ENCODE measurements at regions not wholly inside any gene's neighbourhood (a gene's known extent, or its start where the extent isn't known, plus 50 kb on each side); places are given as distances from the start of the nearest gene placed in this dataset.

DNA sequence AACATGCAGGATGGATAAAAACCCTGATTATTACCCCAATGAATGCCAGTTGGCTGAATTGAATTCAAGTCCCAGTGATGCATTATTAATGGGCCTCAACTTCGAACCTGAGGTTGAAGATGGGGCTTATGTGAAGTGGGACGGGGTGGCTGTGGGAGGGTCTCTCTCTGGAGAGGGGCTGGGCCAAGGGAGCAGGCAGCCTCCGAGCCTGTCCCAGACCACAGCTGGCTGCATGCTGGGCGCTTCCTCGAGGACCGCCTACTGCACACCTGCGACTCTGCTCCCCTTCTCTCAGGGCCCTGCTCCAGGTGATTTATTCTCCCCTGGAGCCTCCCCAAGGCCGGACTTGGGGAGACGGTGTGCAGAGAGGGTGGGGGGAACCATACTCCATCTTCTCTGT, 568.3 kb downstream of the CCDC171 start:
- ChIA-PET CTCF (no interaction called here), POLR2A (no interaction called here)
- Mint-ChIP-seq H3K36me3 (ENCODE audit: low read depth) (no peaks in the 10 kb centered on the region), H3K9me3 (peaks cover 2% of the 10 kb centered on the region), H3K4me3 (no peak overlapping the region), H3K4me1 (ENCODE audit: low read depth) (no peaks in the 10 kb centered on the region), H3K27ac (no peak overlapping the region), H3K27me3 (no peaks in the 10 kb centered on the region)
- Histone ChIP-seq H3K9me3 (ENCODE audit: control insufficient read depth in 1 of 2, insufficient read depth in 1 of 2, low read length in 2 of 2) (peaks cover 0 to 13% of the 10 kb centered on the region in 2 experiments), H3K27ac (ENCODE audit: low read depth in 1 of 2, low read length in 2 of 2) (no peak overlapping the region), H3K4me3 (ENCODE audit: low read length) (no peak overlapping the region), H3K27me3 (ENCODE audit: control insufficient read depth in 1 of 2, insufficient read depth in 2 of 2, low read length in 2 of 2) (no peaks in the 10 kb centered on the region), H3K36me3 (ENCODE audit: insufficient read depth, low read length) (no peaks in the 10 kb centered on the region), H3K4me1 (ENCODE audit: insufficient read depth, low read length) (no peaks in the 10 kb centered on the region)
- intact Hi-C loops (cut with DNase I, micrococcal nuclease), result no loop called here
- no peak for ATAC-seq (ENCODE audit: poor library complexity)
- no peak for TF ChIP-seq CTCF (IDR thresholded peaks at IDR 0.05)
- DNase-seq, result no peak

DNA sequence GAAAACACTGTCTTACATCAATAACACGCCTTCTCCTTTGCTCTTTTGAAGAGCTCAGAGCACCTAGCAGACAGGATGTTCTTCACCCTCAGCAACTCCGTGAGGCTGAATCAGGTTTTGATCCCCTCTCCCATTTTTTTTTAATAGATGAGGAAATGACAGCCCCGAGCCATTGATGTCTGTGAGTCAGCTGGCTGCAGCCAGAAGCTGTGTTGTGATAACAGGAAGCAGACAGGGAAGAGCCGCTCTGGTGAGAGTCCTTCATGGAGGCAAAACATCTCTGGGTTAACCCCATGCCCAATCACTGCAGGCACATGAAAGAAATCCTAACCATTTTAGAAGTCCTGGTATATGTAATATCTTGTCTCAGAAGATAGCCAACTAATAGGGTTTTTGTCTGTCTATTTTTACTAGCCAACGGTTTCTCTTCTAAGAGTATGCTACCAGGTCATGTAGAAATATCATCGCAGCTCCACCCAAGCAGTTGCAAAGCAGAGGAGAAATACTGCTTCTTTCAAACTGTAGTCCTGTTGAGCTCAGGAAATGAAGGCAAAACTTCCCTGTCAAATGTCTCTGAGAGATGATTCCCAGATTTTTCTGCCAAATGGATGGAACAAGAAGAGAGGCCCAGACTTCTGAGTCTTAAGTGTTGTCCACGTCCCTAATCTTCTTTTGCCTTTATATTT, 568.9 kb downstream of the CCDC171 start:
- CTCF ChIA-PET, result no interaction called here
- no peak for TF ChIP-seq CTCF (IDR thresholded peaks at IDR 0.05)
- intact Hi-C loops (cut with DNase I, micrococcal nuclease), result no loop called here
- H3K9me3 Mint-ChIP-seq, result peaks cover 2% of the 10 kb centered on the region
- no peak for DNase-seq
- POLR2A ChIA-PET, result no interaction called here
- no peak overlapping the region for H3K4me3 ChIP-seq (ENCODE audit: low read length)
- H3K4me1 ChIP-seq (ENCODE audit: insufficient read depth, low read length), result no peaks in the 10 kb centered on the region
- H3K9me3 ChIP-seq (ENCODE audit: control insufficient read depth in 1 of 2, insufficient read depth in 1 of 2, low read length in 2 of 2), result peaks cover 0 to 13% of the 10 kb centered on the region in 2 experiments
- H3K27me3 ChIP-seq (ENCODE audit: control insufficient read depth in 1 of 2, insufficient read depth in 2 of 2, low read length in 2 of 2), result no peaks in the 10 kb centered on the region
- H3K4me1 Mint-ChIP-seq (ENCODE audit: low read depth), result no peaks in the 10 kb centered on the region
- no peak overlapping the region for H3K4me3 Mint-ChIP-seq
- no peak overlapping the region for H3K27ac Mint-ChIP-seq
- no peaks in the 10 kb centered on the region for H3K27me3 Mint-ChIP-seq
- no peak overlapping the region for H3K27ac ChIP-seq (ENCODE audit: low read depth in 1 of 2, low read length in 2 of 2)
- no peaks in the 10 kb centered on the region for H3K36me3 Mint-ChIP-seq (ENCODE audit: low read depth)
- H3K36me3 ChIP-seq (ENCODE audit: insufficient read depth, low read length), result no peaks in the 10 kb centered on the region
- no peak for ATAC-seq (ENCODE audit: poor library complexity)

DNA sequence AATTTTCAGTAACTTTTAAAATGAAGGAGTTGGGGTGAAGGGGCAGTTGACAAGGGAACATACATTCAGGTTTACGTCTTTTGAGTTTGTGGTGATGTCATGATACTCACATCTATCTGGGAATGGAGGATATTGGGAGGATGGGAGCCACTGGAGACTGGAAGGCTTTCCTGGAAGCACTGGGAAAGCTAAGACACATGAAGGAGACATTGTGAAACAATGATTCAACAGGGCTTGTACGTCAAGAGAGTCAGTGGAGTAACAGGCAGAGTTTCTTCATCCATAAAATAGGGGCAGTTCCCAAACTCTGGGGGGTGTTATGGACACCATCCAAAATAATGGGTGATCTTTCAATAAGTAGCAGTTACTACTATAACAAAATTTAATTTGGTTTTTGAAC, 572.8 kb downstream of the CCDC171 start:
- H3K4me1 ChIP-seq (ENCODE audit: insufficient read depth, low read length), result no peaks in the 10 kb centered on the region
- Mint-ChIP-seq H3K4me1 (ENCODE audit: low read depth) (no peaks in the 10 kb centered on the region), H3K27me3 (no peaks in the 10 kb centered on the region), H3K9me3 (peaks cover 2% of the 10 kb centered on the region), H3K36me3 (ENCODE audit: low read depth) (no peaks in the 10 kb centered on the region), H3K4me3 (no peak overlapping the region), H3K27ac (no peak overlapping the region)
- H3K27me3 ChIP-seq (ENCODE audit: control insufficient read depth in 1 of 2, insufficient read depth in 2 of 2, low read length in 2 of 2), result no peaks in the 10 kb centered on the region
- no peak overlapping the region for H3K27ac ChIP-seq (ENCODE audit: low read depth in 1 of 2, low read length in 2 of 2)
- no peak for TF ChIP-seq CTCF (IDR thresholded peaks at IDR 0.05)
- no peak overlapping the region for H3K4me3 ChIP-seq (ENCODE audit: low read length)
- no peak for DNase-seq
- no peak for ATAC-seq (ENCODE audit: poor library complexity)
- intact Hi-C loops (cut with DNase I, micrococcal nuclease), result no loop called here
- H3K9me3 ChIP-seq (ENCODE audit: control insufficient read depth in 1 of 2, insufficient read depth in 1 of 2, low read length in 2 of 2), result peaks cover 0 to 28% of the 10 kb centered on the region in 2 experiments
- POLR2A ChIA-PET, result no interaction called here
- H3K36me3 ChIP-seq (ENCODE audit: insufficient read depth, low read length), result no peaks in the 10 kb centered on the region
- CTCF ChIA-PET, result no interaction called here

Measured in CD4-positive, alpha-beta T cell (primary cell).